GM10266 (cell line): ENCODE measurements at regions not wholly inside any gene's neighbourhood (a gene's known extent, or its start where the extent isn't known, plus 50 kb on each side); places are given as distances from the start of the nearest gene placed in this dataset.

Source experiments
- DNase-seq: peaks from one replicate; pipeline ENCODE4 v3.0.0; 2012; ENCODE audit errors: extremely low spot score
- TF ChIP-seq, protein P1 (sequence below): IDR thresholded peaks from 2 replicates; pipeline ENCODE4 v1.5.1; 2012; ENCODE audit warnings: mild to moderate bottlenecking, low read depth; ENCODE audit not compliant: control insufficient read depth, insufficient read depth; ENCODE audit errors: missing control alignments

DNA sequence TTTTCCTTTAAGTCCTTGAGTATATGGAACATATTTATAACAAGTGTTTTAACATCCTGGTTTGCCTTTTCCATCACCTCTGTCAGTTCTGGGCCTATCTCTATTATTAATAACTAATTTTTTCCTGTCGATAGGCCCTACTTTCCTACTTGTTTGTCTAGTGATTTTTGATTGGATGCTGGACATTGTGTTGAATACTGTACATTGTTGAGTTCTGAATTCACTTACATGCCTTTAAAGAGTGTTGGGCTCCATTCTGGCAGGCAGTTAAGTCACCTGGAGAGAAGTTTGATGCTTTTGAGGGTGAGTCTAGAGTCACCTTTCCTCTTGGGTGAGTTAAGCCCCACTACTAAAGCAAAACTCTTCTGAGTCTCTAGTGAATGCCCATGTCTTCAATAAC is 77.5 kb upstream of the C14orf180 start:
- TF ChIP-seq, protein P1, sequence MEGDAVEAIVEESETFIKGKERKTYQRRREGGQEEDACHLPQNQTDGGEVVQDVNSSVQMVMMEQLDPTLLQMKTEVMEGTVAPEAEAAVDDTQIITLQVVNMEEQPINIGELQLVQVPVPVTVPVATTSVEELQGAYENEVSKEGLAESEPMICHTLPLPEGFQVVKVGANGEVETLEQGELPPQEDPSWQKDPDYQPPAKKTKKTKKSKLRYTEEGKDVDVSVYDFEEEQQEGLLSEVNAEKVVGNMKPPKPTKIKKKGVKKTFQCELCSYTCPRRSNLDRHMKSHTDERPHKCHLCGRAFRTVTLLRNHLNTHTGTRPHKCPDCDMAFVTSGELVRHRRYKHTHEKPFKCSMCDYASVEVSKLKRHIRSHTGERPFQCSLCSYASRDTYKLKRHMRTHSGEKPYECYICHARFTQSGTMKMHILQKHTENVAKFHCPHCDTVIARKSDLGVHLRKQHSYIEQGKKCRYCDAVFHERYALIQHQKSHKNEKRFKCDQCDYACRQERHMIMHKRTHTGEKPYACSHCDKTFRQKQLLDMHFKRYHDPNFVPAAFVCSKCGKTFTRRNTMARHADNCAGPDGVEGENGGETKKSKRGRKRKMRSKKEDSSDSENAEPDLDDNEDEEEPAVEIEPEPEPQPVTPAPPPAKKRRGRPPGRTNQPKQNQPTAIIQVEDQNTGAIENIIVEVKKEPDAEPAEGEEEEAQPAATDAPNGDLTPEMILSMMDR = no peak
- DNase-seq = no peak

DNA sequence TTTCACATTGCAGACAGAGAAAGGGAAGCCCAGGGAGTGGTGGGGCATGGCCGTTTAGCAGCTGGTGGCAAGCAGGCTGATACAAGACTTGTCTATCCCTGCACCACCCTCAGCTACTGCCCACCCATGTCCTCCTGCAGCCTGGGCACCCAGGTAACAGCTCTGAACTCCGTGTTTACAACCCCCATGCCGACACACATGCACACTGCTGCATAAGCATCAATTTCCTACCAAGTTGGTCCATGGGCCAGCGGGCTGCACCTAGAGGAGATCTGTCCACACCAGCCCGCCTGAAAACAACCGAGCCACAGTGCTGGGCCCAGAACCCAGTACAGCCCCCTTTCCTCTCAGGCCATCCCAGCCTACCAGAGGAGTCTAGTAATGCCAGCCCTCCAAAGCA is 75.9 kb upstream of the C14orf180 start:
- TF ChIP-seq, protein P1 = no peak
- DNase-seq = no peak

DNA sequence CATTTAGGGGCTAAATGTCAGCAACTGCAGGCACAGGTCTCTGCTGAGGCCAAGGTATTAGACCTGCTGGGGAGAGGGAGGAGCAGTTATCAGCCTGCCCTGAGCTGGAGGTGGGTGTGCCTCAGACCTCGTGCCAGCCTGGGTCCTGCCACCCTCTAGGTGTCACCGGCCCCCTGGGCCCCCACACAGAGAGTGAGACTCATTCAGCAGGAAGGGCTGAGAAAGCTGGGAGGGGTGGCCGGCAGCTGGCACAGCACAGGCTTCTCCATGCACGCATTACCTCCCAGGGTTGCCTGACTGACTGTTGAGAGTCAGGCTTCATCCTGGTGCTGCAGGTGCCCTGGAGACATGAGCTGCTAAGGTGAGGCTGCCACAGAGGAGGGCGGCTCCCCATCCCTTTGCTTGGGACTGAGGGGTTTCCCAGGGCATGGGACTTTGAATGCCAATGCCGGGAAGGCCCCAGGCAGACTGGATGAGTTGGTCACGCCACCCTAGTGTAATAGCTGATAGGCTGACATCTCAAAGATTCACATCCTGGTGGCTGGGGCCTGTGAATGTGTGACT is 75.3 kb upstream of the C14orf180 start:
- TF ChIP-seq, protein P1 = no peak
- no peak for DNase-seq

DNA sequence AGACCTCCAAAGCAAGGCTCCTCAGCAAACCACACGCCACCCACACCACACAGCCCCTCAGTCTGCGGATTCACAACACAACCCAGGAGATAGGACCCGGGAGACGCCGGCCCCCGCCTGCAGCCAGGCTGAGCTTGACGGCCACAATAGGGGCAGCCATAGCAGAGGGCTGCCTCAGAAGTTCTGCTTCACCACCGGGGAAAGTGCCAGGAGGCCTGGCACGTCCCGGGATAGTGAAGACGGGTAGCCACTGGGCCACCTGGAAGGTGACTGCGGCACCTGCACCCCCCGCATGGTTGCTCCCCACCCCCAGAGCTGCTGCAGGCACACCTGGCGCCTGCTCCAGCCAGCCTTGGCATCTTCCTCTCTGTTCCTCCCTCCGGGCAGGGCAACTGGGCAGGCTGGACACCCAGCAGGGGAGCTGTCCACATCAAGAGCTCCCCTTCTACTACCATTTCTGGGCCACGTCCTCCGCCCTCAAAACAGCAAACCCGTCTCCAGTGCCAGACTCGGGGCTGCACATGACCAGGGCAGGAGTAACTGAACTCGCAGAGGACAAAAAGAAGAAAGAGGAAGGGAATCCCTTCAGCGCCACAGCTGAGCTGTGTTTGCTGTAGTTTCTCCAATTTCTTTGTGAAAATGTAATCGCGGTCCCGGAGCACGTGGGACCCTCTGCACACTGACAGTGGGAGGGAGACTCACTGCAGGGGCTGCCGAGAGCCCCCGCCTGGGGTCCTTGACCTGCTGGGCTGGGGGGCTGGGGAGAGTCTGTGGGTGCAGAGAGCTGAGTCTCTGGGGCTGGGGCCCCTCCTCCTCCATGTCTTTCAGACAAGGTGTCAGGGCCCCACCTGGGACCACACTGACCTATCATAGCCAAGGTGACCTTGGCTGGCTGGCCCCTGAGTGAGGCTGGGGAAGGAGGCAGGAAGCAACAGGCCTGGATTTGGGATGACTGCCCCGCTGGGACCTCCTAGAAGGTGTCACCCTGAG is 74.2 kb upstream of the C14orf180 start:
- DNase-seq = no peak
- TF ChIP-seq, protein P1 = no peak

DNA sequence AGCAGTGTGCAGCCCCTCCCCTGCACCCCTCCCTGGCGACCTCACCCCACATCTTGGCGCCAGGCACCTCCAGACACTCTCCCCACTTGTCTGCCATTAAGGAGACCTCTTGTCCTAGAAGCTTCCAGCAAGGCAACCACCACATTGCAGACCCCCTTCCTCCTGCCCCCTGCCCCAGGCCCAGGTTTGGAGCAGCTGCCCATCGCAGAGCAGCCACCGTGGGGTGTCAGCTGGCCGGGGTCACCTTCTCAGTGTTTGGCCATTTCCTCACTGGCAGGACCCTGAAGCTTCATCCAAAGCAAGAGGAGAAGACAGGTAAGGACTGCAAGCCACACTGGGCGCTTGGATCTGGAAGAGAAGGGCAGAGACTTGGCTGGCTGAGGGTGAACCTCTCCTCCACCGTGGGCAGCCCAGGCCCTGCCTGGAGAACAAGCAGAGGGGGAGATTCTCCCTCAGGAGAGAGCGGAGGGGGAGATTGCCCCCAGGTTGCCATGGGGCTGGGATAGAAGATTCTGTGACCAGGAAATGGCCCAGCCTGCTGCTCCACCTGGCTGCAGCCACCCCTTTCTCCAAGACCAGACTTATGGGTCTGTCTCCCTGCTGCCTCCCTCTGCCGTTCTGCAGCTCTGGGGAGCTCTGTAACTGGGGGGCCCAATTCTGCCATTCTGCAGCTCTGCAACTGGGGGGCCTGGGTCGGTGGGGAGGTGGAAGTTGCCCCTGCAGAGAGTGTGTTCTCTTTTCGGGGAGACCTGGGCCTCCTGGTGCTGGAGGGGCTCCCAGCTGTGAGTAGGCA is 72.9 kb upstream of the C14orf180 start:
- TF ChIP-seq, protein P1 = no peak
- DNase-seq = no peak

DNA sequence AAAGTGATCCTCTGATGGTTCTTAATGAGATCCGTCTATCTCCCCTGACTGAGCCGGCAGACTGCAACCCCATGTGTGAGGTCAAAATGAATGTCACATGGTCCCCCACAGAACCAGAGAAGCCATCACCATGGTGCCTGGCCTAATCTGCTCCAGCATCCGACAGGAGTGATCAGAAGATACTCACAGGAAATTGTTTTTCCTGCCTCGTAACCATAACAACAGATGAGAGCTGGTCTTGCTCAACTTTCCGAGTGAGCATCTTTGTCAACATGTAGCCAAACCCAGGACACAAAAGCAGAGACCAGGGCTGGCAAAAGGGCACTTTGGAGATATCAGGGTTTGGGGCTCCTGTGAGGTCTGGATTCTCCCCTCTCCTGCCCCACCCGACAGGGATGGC is 72.1 kb upstream of the C14orf180 start:
- TF ChIP-seq, protein P1 = no peak
- DNase-seq = no peak
